Transverse colon (tissue), 4 donors: ENCODE measurements at regions not wholly inside any gene's neighbourhood (a gene's known extent, or its start where the extent isn't known, plus 50 kb on each side); places are given as distances from the start of the nearest gene placed in this dataset.

Source experiments
- CTCF ChIP-seq, 5 experiments: fragments of 200-600 bp in 3 of 5; fragments of 450-650 bp in 2 of 5; sonication (generic) in 3 of 5; IDR thresholded peaks; 1 replicate in 2 of 5; 2 replicates in 3 of 5; pipeline ENCODE4 v1.5.1; 2016 to 2017; ENCODE audit warnings: antibody characterized with exemption in 5 of 5, inconsistent platforms in 3 of 5, mild to moderate bottlenecking in 2 of 5, moderate library complexity in 1 of 5
- POLR2A ChIP-seq: fragments of 450-650 bp; IDR thresholded peaks from one replicate; pipeline ENCODE4 v1.6.1; 2016; ENCODE audit warnings: antibody characterized with exemption, mild to moderate bottlenecking, moderate library complexity
- POLR2AphosphoS5 ChIP-seq, 3 donors: sonication (generic); formaldehyde crosslinking; IDR thresholded peaks; one replicate each; pipeline ENCODE4 v1.6.1; 2016; ENCODE audit warnings: antibody characterized with exemption in 3 of 3

GRCh38 chr14:56431013-56431412, 148.6 kb upstream of the TMEM260 start:
- TF ChIP-seq POLR2AphosphoS5 (IDR thresholded peaks at IDR 0.05) (no peak), CTCF (IDR thresholded peaks at IDR 0.05) (no peak), POLR2A (no peak)
